LNCAP (cell line): ENCODE measurements at regions not wholly inside any gene's neighbourhood (a gene's known extent, or its start where the extent isn't known, plus 50 kb on each side); places are given as distances from the start of the nearest gene placed in this dataset.

ENCODE experiments used
- CTCF ChIP-seq: fragments of 450-650 bp; IDR thresholded peaks from 2 replicates; pipeline ENCODE4 v1.5.1; 2017; ENCODE audit warnings: mild to moderate bottlenecking

GRCh38 chr4:161121451-161121850 is 1042.3 kb downstream of the FSTL5 start:
- TF ChIP-seq CTCF, result no peak

GRCh38 chr4:161101881-161102280 is 1061.9 kb downstream of the FSTL5 start:
- TF ChIP-seq CTCF, result no peak

GRCh38 chr4:161097821-161098220 is 1066.0 kb downstream of the FSTL5 start:
- TF ChIP-seq CTCF, result no peak

GRCh38 chr4:161061046-161061445 is 1102.8 kb downstream of the FSTL5 start:
- TF ChIP-seq CTCF, result no peak
